ENCODE measurements at regions not wholly inside any gene's neighbourhood (a gene's known extent, or its start where the extent isn't known, plus 50 kb on each side); places are given as distances from the start of the nearest gene placed in this dataset.

GRCh38 chr16:35570946-35571345, 2111.5 kb downstream of the TP53TG3F start (continued):
- TF ChIP-seq, protein P1, sequence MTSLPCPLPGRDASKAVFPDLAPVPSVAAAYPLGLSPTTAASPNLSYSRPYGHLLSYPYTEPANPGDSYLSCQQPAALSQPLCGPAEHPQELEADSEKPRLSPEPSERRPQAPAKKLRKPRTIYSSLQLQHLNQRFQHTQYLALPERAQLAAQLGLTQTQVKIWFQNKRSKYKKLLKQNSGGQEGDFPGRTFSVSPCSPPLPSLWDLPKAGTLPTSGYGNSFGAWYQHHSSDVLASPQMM (CRISPR knock-in tag; IDR thresholded peaks at IDR 0.05), result no peak
- TF ChIP-seq RBM15 (IDR thresholded peaks at IDR 0.05; ENCODE audit: insufficient read depth, low read length) (no peak), SMAD1 (IDR thresholded peaks at IDR 0.05; ENCODE audit: low read depth, low read length, partially characterized antibody) (no peak)
- TF ChIP-seq, protein P2, sequence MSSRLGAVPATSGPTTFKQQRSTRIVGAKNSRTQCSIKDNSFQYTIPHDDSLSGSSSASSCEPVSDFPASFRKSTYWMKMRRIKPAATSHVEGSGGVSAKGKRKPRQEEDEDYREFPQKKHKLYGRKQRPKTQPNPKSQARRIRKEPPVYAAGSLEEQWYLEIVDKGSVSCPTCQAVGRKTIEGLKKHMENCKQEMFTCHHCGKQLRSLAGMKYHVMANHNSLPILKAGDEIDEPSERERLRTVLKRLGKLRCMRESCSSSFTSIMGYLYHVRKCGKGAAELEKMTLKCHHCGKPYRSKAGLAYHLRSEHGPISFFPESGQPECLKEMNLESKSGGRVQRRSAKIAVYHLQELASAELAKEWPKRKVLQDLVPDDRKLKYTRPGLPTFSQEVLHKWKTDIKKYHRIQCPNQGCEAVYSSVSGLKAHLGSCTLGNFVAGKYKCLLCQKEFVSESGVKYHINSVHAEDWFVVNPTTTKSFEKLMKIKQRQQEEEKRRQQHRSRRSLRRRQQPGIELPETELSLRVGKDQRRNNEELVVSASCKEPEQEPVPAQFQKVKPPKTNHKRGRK (tag; IDR thresholded peaks at IDR 0.05), result no peak

DNA sequence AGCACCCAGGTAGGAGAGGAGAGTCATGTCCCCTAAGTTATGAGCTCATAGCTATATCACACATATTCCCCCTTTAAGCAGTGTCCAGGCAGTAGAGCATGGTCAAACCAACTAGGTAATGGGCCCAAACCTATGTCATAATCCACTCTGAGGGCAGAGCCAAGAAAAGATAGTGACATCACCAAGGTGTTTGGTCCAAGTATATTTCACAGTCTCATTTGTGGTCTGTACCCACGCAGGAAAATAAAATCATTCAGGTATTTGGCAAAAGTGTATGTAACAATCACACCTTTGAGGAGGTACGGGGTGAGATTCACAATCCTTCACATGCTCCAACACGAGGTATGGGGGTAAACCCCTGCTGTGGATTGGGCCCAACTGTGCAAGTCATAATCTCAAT, 2112.8 kb downstream of the TP53TG3F start:
- no peak overlapping the region for H3K4me3 ChIP-seq
- no peaks in the 10 kb centered on the region for H3K9me1 ChIP-seq (ENCODE audit: control insufficient read depth, insufficient read depth, low read length)
- no peaks in the 10 kb centered on the region for H3K36me3 ChIP-seq (ENCODE audit: control insufficient read depth, insufficient read depth, low read length)
- 0% methylated on average over 3 of the region's 3 CpGs for WGBS (ENCODE audit: insufficient coverage, low coverage, missing lambda C conversion rate)
- CTCF ChIA-PET (ENCODE audit: low intra/inter-chr PET ratio), result no interaction called here
- no peak overlapping the region for H3K4me2 ChIP-seq (ENCODE audit: insufficient read depth, low read length)
- no peaks in the 10 kb centered on the region for H3K27me3 ChIP-seq (ENCODE audit: control insufficient read depth in 2 of 2, insufficient read depth in 2 of 2, low read length in 2 of 2)
- no peak for DNase-seq (ENCODE audit: extremely low read depth in 1 of 4, low spot score in 3 of 4)
- H3K9ac ChIP-seq (ENCODE audit: insufficient read depth in 1 of 2, low read depth in 2 of 2, low read length in 2 of 2), result no peak overlapping the region
- BruUV-seq (replicated peaks), result no TSS peak
- no peak overlapping the region for H2AFZ ChIP-seq (ENCODE audit: low read depth, low read length)
- in situ Hi-C loops (cut with MboI), result no loop called here
- H3K9me3 ChIP-seq (replicated peaks; ENCODE audit: control insufficient read depth, insufficient read depth, low read depth, low read length), result no peaks in the 10 kb centered on the region
- H3K27ac ChIP-seq (ENCODE audit: extremely low read depth, low read depth, low read length), result no peak overlapping the region
- no peaks in the 10 kb centered on the region for H4K20me1 ChIP-seq (replicated peaks; ENCODE audit: control insufficient read depth, insufficient read depth, low read length)
- H3K4me1 ChIP-seq (replicated peaks in 1 of 2; ENCODE audit: control insufficient read depth in 2 of 2, insufficient read depth in 2 of 2, low read length in 2 of 2), result no peaks in the 10 kb centered on the region
- no peak for ATAC-seq
- intact Hi-C loops (cut with micrococcal nuclease), result no loop called here
- FAIRE-seq, result no peak
- H3K79me2 ChIP-seq (ENCODE audit: control insufficient read depth, insufficient read depth, low read length), result no peaks in the 10 kb centered on the region
- POLR2A ChIA-PET, result no interaction called here
- TF ChIP-seq ZKSCAN8 (CRISPR knock-in tag; IDR thresholded peaks at IDR 0.05) (no peak), ZNF740 (CRISPR knock-in tag; IDR thresholded peaks at IDR 0.05) (no peak), ZNF740 (tag; IDR thresholded peaks at IDR 0.05) (no peak), SAP30 (IDR thresholded peaks at IDR 0.05; ENCODE audit: borderline replicate concordance, insufficient read depth, low read depth, low read length, poor library complexity, severe bottlenecking) (no peak), ZNF583 (CRISPR knock-in tag; IDR thresholded peaks at IDR 0.05) (no peak), ZNF444 (CRISPR knock-in tag; IDR thresholded peaks at IDR 0.05) (no peak), U2AF2 (optimal IDR thresholded peaks at IDR 0.05; ENCODE audit: low read depth, low read length) (no peak), ZNF384 (IDR thresholded peaks at IDR 0.05; ENCODE audit: low read depth, low read length) (no peak), IRF9 (tag; IDR thresholded peaks at IDR 0.05) (no peak), ZFP1 (CRISPR knock-in tag; IDR thresholded peaks at IDR 0.05) (no peak), ZNF263 (CRISPR knock-in tag; IDR thresholded peaks at IDR 0.05; ENCODE audit: borderline replicate concordance) (no peak), ZNF584 (CRISPR knock-in tag; IDR thresholded peaks at IDR 0.05; ENCODE audit: low read depth) (no peak)
- TF ChIP-seq, protein P3, sequence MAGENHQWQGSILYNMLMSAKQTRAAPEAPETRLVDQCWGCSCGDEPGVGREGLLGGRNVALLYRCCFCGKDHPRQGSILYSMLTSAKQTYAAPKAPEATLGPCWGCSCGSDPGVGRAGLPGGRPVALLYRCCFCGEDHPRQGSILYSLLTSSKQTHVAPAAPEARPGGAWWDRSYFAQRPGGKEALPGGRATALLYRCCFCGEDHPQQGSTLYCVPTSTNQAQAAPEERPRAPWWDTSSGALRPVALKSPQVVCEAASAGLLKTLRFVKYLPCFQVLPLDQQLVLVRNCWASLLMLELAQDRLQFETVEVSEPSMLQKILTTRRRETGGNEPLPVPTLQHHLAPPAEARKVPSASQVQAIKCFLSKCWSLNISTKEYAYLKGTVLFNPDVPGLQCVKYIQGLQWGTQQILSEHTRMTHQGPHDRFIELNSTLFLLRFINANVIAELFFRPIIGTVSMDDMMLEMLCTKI (IDR thresholded peaks at IDR 0.05; ENCODE audit: partially characterized antibody), result no peak

All from K562 (cell line).